Activated CD4-positive, alpha-beta T cell treated with anti-CD3 and anti-CD28 coated beads, Interleukin-2, amount 10 ng/mL, durations not matched to agents 24 days and 14 days (primary cell): ENCODE measurements at regions not wholly inside any gene's neighbourhood (a gene's known extent, or its start where the extent isn't known, plus 50 kb on each side); places are given as distances from the start of the nearest gene placed in this dataset.
A peak's percentile ranks its signal among the peaks of the same experiment; 100 is the strongest.
"Not testable (repeated sequence)": the region's sequence is repeated elsewhere in the genome, so short reads cannot be mapped to it uniquely, and the experiment has no call there.

Experiments
- DNase-seq: peaks from one replicate; pipeline ENCODE4 v3.0.0; 2022
- H3K27ac Mint-ChIP-seq: one replicate; pipeline ENCODE4 v1.8.0; 2022; ENCODE audit warnings: mild to moderate bottlenecking, mixed read lengths
- H3K27me3 Mint-ChIP-seq: one replicate; pipeline ENCODE4 v1.8.0; 2022; ENCODE audit warnings: mixed read lengths
- H3K36me3 Mint-ChIP-seq: one replicate; pipeline ENCODE4 v1.8.0; 2022; ENCODE audit warnings: low read depth, mild to moderate bottlenecking, mixed read lengths
- H3K4me1 Mint-ChIP-seq: one replicate; pipeline ENCODE4 v1.8.0; 2021; ENCODE audit warnings: mixed read lengths
- H3K4me3 Mint-ChIP-seq: one replicate; pipeline ENCODE4 v1.8.0; 2022; ENCODE audit warnings: mild to moderate bottlenecking, moderate library complexity, mixed read lengths
- H3K9me3 Mint-ChIP-seq: one replicate; pipeline ENCODE4 v1.8.0; 2021; ENCODE audit warnings: mixed read lengths
- intact Hi-C: fragments of 100-400 bp; cut with micrococcal nuclease; formaldehyde crosslinking; loops from one replicate; pipeline ENCODE4 v1.15.1; 2023

- intact Hi-C loops = loop anchor here (10.0 kb wide), 1 partner anchor 211 kb away; no protein-coding TSS in a partner anchor
- no peaks in the 10 kb centered on the region for H3K27me3 Mint-ChIP-seq
- peaks cover 43% of the 10 kb centered on the region for H3K4me1 Mint-ChIP-seq
- H3K36me3 Mint-ChIP-seq = peaks cover 3% of the 10 kb centered on the region
- no peak for DNase-seq
- no peak overlapping the region for H3K27ac Mint-ChIP-seq
- no peak overlapping the region for H3K4me3 Mint-ChIP-seq
- H3K9me3 Mint-ChIP-seq = peaks cover 4% of the 10 kb centered on the region
Observed at GRCh38 chr5:91315701-91316100, 67.4 kb downstream of the ARRDC3 start.

GRCh38 chr5:91313757-91314673, 69.1 kb downstream of the ARRDC3 start:
- Mint-ChIP-seq H3K27ac (peak overlapping the region; percentile 87), H3K9me3 (peaks cover 4% of the 10 kb centered on the region), H3K4me3 (peak overlapping the region; percentile 59), H3K36me3 (peaks cover 3% of the 10 kb centered on the region), H3K4me1 (peaks cover 41% of the 10 kb centered on the region), H3K27me3 (no peaks in the 10 kb centered on the region)
- intact Hi-C loops = loop anchor here (1.0 to 10.0 kb wide), 8 partner anchors 15 to 209 kb away; no protein-coding TSS in a partner anchor
- DNase-seq = peak; percentile 91

GRCh38 chr5:91312698-91313097, 70.4 kb downstream of the ARRDC3 start:
- Mint-ChIP-seq H3K9me3 (peaks cover 4% of the 10 kb centered on the region), H3K4me3 (peak overlapping the region; percentile 59), H3K36me3 (peaks cover 3% of the 10 kb centered on the region), H3K27ac (peak overlapping the region; percentile 45), H3K27me3 (no peaks in the 10 kb centered on the region), H3K4me1 (peaks cover 39% of the 10 kb centered on the region)
- DNase-seq = no peak
- intact Hi-C loops = loop anchor here (5.0 to 10.0 kb wide), 2 partner anchors 85 to 208 kb away; no protein-coding TSS in a partner anchor

- intact Hi-C loops = loop anchor here (1.0 to 10.0 kb wide), 4 partner anchors 31 to 207 kb away; no protein-coding TSS in a partner anchor
- Mint-ChIP-seq H3K27me3 (no peaks in the 10 kb centered on the region), H3K36me3 (peaks cover 5% of the 10 kb centered on the region), H3K4me3 (peak overlapping the region; percentile 59), H3K9me3 (peaks cover 4% of the 10 kb centered on the region), H3K4me1 (peaks cover 37% of the 10 kb centered on the region), H3K27ac (peak overlapping the region; percentile 80)
- peak; percentile 89 for DNase-seq
Observed at GRCh38 chr5:91311697-91312501, 71.2 kb downstream of the ARRDC3 start.

GRCh38 chr5:91311168-91311696, 71.9 kb downstream of the ARRDC3 start:
- intact Hi-C loops = loop anchor here (1.0 to 10.0 kb wide), 4 partner anchors 30 to 206 kb away; no protein-coding TSS in a partner anchor
- peak overlapping the region; percentile 59 for H3K4me3 Mint-ChIP-seq
- no peaks in the 10 kb centered on the region for H3K27me3 Mint-ChIP-seq
- H3K27ac Mint-ChIP-seq = peak overlapping the region; percentile 80
- peaks cover 5% of the 10 kb centered on the region for H3K36me3 Mint-ChIP-seq
- peaks cover 37% of the 10 kb centered on the region for H3K4me1 Mint-ChIP-seq
- peaks cover 4% of the 10 kb centered on the region for H3K9me3 Mint-ChIP-seq
- DNase-seq = peak; percentile 58

- intact Hi-C loops, H3K9me3 Mint-ChIP-seq, H3K36me3 Mint-ChIP-seq, H3K27me3 Mint-ChIP-seq, DNase-seq, H3K27ac Mint-ChIP-seq, H3K4me3 Mint-ChIP-seq: not testable (repeated sequence)
- peaks cover 25% of the 10 kb centered on the region for H3K4me1 Mint-ChIP-seq
Observed at GRCh38 chr5:91308157-91308556, 75.0 kb downstream of the ARRDC3 start.

GRCh38 chr5:91307048-91307447, 76.1 kb downstream of the ARRDC3 start:
- no peak overlapping the region for H3K27ac Mint-ChIP-seq
- H3K4me1 Mint-ChIP-seq = peaks cover 13% of the 10 kb centered on the region
- H3K27me3 Mint-ChIP-seq = no peaks in the 10 kb centered on the region
- intact Hi-C loops = no loop called here
- peaks cover 5% of the 10 kb centered on the region for H3K36me3 Mint-ChIP-seq
- no peak overlapping the region for H3K4me3 Mint-ChIP-seq
- H3K9me3 Mint-ChIP-seq = peaks cover 4% of the 10 kb centered on the region
- DNase-seq = no peak

GRCh38 chr5:91306497-91306896, 76.6 kb downstream of the ARRDC3 start:
- Mint-ChIP-seq H3K27ac (no peak overlapping the region), H3K4me3 (no peak overlapping the region), H3K9me3 (peaks cover 4% of the 10 kb centered on the region), H3K4me1 (peaks cover 9% of the 10 kb centered on the region), H3K36me3 (peaks cover 5% of the 10 kb centered on the region), H3K27me3 (no peaks in the 10 kb centered on the region)
- DNase-seq = no peak
- intact Hi-C loops = no loop called here

- H3K36me3 Mint-ChIP-seq = peaks cover 2% of the 10 kb centered on the region
- H3K27me3 Mint-ChIP-seq = no peaks in the 10 kb centered on the region
- H3K4me1 Mint-ChIP-seq = peaks cover 2% of the 10 kb centered on the region
- no peak overlapping the region for H3K27ac Mint-ChIP-seq
- intact Hi-C loops = no loop called here
- no peak for DNase-seq
- no peaks in the 10 kb centered on the region for H3K9me3 Mint-ChIP-seq
- no peak overlapping the region for H3K4me3 Mint-ChIP-seq
Observed at GRCh38 chr5:91305640-91306039, 77.5 kb downstream of the ARRDC3 start.

GRCh38 chr5:91304015-91304414, 79.1 kb downstream of the ARRDC3 start:
- H3K36me3 Mint-ChIP-seq, H3K4me1 Mint-ChIP-seq, H3K27me3 Mint-ChIP-seq, DNase-seq, H3K9me3 Mint-ChIP-seq, H3K27ac Mint-ChIP-seq, intact Hi-C loops, H3K4me3 Mint-ChIP-seq: not testable (repeated sequence)

- H3K4me3 Mint-ChIP-seq = no peak overlapping the region
- peaks cover 2% of the 10 kb centered on the region for H3K36me3 Mint-ChIP-seq
- intact Hi-C loops = no loop called here
- no peaks in the 10 kb centered on the region for H3K9me3 Mint-ChIP-seq
- H3K27ac Mint-ChIP-seq = no peak overlapping the region
- DNase-seq = no peak
- H3K27me3 Mint-ChIP-seq = no peaks in the 10 kb centered on the region
- peaks cover 2% of the 10 kb centered on the region for H3K4me1 Mint-ChIP-seq
Observed at GRCh38 chr5:91302958-91303357, 80.2 kb downstream of the ARRDC3 start.

GRCh38 chr5:91302305-91302704, 80.8 kb downstream of the ARRDC3 start:
- Mint-ChIP-seq H3K27ac (no peak overlapping the region), H3K9me3 (no peaks in the 10 kb centered on the region), H3K4me3 (no peak overlapping the region), H3K36me3 (peaks cover 2% of the 10 kb centered on the region), H3K4me1 (peaks cover 2% of the 10 kb centered on the region), H3K27me3 (no peaks in the 10 kb centered on the region)
- DNase-seq = no peak
- intact Hi-C loops = no loop called here

GRCh38 chr5:91301106-91301846, 81.8 kb downstream of the ARRDC3 start:
- H3K4me3 Mint-ChIP-seq = no peak overlapping the region
- H3K9me3 Mint-ChIP-seq = no peaks in the 10 kb centered on the region
- no peak for DNase-seq
- H3K36me3 Mint-ChIP-seq = no peaks in the 10 kb centered on the region
- intact Hi-C loops = no loop called here
- no peak overlapping the region for H3K27ac Mint-ChIP-seq
- no peaks in the 10 kb centered on the region for H3K27me3 Mint-ChIP-seq
- H3K4me1 Mint-ChIP-seq = peaks cover 2% of the 10 kb centered on the region
